Esophagus squamous epithelium (tissue), 5 donors: ENCODE measurements at regions not wholly inside any gene's neighbourhood (a gene's known extent, or its start where the extent isn't known, plus 50 kb on each side); places are given as distances from the start of the nearest gene placed in this dataset.

Experiments
- DNase-seq: peaks from one replicate; lab custom pipeline; 2025; lab: John Stamatoyannopoulos, UW
- H3K27ac ChIP-seq, 4 donors: fragments of 200-600 bp; sonication (generic); one replicate each; pipeline ENCODE4 v1.5.1; 2016 to 2019; ENCODE audit warnings: mild to moderate bottlenecking in 1 of 4
- H3K27me3 ChIP-seq, 4 donors: fragments of 200-600 bp; sonication (generic); 1 replicate in 3 of 4; 2 replicates in 1 of 4; pipeline versions ENCODE4 v1.5.1 to v1.6.0; 2017 to 2021; ENCODE audit warnings: antibody characterized with exemption in 1 of 4
- H3K36me3 ChIP-seq, 3 donors: fragments of 200-600 bp; sonication (generic); one replicate each; pipeline ENCODE4 v1.5.1; 2016 to 2019
- H3K4me1 ChIP-seq, 3 donors: fragments of 200-600 bp; sonication (generic); one replicate each; pipeline ENCODE4 v1.5.1; 2017 to 2019
- H3K4me3 ChIP-seq, 4 donors: fragments of 200-600 bp; sonication (generic); 1 replicate in 3 of 4; 2 replicates in 1 of 4; pipeline ENCODE4 v1.5.1; 2016 to 2019; ENCODE audit warnings: mild to moderate bottlenecking in 2 of 4, moderate library complexity in 1 of 4
- H3K9me3 ChIP-seq, 3 donors: fragments of 200-600 bp; sonication (generic); one replicate each; pipeline ENCODE4 v1.5.1; 2016 to 2019
- CTCF ChIP-seq, 6 experiments: fragments of 450-650 bp in 4 of 6; fragments of 200-600 bp in 2 of 6; sonication (generic) in 2 of 6; IDR thresholded peaks; one replicate each; pipeline ENCODE4 v1.5.1; 2016 to 2019; ENCODE audit warnings: antibody characterized with exemption in 6 of 6, mild to moderate bottlenecking in 4 of 6, moderate library complexity in 4 of 6
- POLR2A ChIP-seq, 4 donors: fragments of 450-650 bp; IDR thresholded peaks; one replicate each; pipeline ENCODE4 v1.6.1; 2017; ENCODE audit warnings: antibody characterized with exemption in 4 of 4, mild to moderate bottlenecking in 4 of 4, moderate library complexity in 3 of 4
- WGBS, 2 donors: methylation state at CpG; one replicate each; pipeline ENCODE4 v1.1.5; 2018; 5-methylcytosine and 5-hydroxymethylcytosine counted together
- intact Hi-C: fragments of 100-400 bp; cut with DNase I; formaldehyde crosslinking; loops from one replicate; pipeline ENCODE4 v1.15.0; 2022
- donor health status: DM: yes; HTN: yes; CAD: no.

DNA sequence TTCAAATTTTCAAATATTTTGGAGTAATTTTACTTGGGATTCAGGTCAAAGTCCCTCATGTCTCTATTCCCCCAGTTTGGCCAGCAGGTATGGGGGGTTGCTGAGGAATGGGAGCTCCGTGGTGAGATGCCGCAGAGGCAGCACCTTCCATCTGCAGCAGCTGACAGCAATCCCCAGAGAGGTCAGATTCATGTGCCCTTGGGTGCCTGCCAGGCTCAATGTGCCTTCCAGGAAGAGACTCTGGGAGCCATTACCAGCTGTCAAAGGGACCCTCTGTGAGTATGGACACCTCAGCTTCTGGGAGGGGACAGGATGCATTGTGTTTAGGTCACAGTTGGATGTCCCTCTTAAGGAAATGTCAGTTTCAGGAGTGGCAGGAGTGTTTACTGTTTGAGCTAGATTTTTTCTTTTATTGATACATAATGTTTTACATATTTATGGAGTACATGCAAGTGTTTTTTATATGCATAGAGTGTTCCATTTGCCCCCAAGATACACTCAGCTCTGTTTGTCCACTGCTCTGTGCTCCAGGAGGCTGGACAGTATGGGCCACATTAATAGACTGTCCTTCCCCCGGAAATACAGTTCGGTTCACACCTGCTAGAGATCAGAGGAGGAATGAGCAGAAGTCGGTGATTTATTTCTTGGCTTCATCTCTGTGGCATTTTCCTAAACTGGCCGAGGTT is 75.3 kb upstream of the GRB10 start:
- Histone ChIP-seq H3K4me1 (no peaks in the 10 kb centered on the region), H3K36me3 (no peaks in the 10 kb centered on the region), H3K4me3 (no peak overlapping the region), H3K27me3 (no peaks in the 10 kb centered on the region), H3K27ac (no peak overlapping the region), H3K9me3 (no peaks in the 10 kb centered on the region)
- intact Hi-C loops = no loop called here
- WGBS, 2 donors = 80 to 84% methylated on average over 5 to 6 of the region's 6 CpGs
- DNase-seq = no peak
- TF ChIP-seq CTCF (IDR thresholded peaks at IDR 0.05) (no peak), POLR2A (IDR thresholded peaks at IDR 0.05) (no peak)

GRCh38 chr7:50856806-50857205 is 74.1 kb upstream of the GRB10 start:
- Histone ChIP-seq H3K36me3 (no peaks in the 10 kb centered on the region), H3K4me3 (no peak overlapping the region), H3K27me3 (no peaks in the 10 kb centered on the region), H3K27ac (no peak overlapping the region), H3K4me1 (no peaks in the 10 kb centered on the region), H3K9me3 (no peaks in the 10 kb centered on the region)
- no peak for DNase-seq
- TF ChIP-seq CTCF (IDR thresholded peaks at IDR 0.05) (no peak), POLR2A (IDR thresholded peaks at IDR 0.05) (no peak)
- intact Hi-C loops = no loop called here
- 100% methylated on average over 1 of the region's 5 CpGs; no CpG with 5 or more reads in 1 of the 2 donors for WGBS, 2 donors

DNA sequence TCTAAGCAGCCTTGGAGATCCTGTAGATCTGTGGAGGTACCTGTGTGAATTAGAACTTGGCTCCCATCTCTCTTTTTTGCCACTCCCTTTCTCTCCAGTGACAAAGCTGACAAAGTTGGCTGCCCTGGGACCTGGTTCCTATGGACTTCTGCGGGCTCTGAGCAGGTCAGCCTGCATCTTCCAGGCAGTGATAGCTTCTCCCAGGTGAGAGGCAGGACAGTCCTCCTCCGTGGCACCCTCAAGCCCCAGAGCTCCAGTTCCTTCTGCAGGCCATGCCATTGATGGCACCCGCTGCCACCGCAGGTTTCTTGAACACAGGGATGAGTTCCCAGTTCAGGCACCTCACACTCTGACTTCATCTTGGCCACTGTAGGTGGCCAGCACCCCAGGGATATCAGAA is 73.5 kb upstream of the GRB10 start:
- H3K27me3 ChIP-seq = no peaks in the 10 kb centered on the region
- no peak overlapping the region for H3K27ac ChIP-seq
- no peaks in the 10 kb centered on the region for H3K9me3 ChIP-seq
- no peaks in the 10 kb centered on the region for H3K36me3 ChIP-seq
- no peaks in the 10 kb centered on the region for H3K4me1 ChIP-seq
- no peak overlapping the region for H3K4me3 ChIP-seq
- 67% methylated on average over 1 of the region's 4 CpGs; no CpG with 5 or more reads in 1 of the 2 donors for WGBS, 2 donors
- TF ChIP-seq CTCF (IDR thresholded peaks at IDR 0.05) = no peak
- TF ChIP-seq POLR2A (IDR thresholded peaks at IDR 0.05) = no peak
- no peak for DNase-seq
- intact Hi-C loops = no loop called here

- no peaks in the 10 kb centered on the region for H3K9me3 ChIP-seq
- no peak overlapping the region for H3K4me3 ChIP-seq
- H3K36me3 ChIP-seq = no peaks in the 10 kb centered on the region
- DNase-seq = no peak
- no peak overlapping the region for H3K27ac ChIP-seq
- no peaks in the 10 kb centered on the region for H3K4me1 ChIP-seq
- intact Hi-C loops = no loop called here
- WGBS, 2 donors = 83 to 100% methylated on average over 2 of the region's 5 CpGs
- H3K27me3 ChIP-seq = no peaks in the 10 kb centered on the region
- TF ChIP-seq CTCF (IDR thresholded peaks at IDR 0.05) = no peak
- TF ChIP-seq POLR2A (IDR thresholded peaks at IDR 0.05) = no peak
These were observed 72.8 kb upstream of the GRB10 start for GRCh38 chr7:50855526-50855925.

DNA sequence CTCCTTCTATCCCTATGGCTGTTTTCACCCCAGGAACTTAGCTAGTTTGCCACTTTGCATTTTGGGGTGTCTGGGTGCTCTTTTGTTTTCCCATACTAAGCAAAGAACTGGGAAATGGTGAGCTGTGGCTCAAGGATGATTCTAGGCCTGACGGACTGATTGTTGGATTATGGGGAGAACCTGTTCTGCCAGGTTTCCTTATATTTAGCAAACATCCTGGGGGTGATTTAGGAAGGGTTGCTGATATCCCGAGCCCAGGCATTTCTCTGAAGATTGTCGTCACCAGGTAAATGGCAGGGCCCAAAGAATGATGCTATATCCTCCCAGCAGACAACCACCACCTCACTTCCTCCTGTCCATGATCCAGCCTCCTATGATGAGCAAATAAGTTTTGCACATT is 72.1 kb upstream of the GRB10 start:
- Histone ChIP-seq H3K9me3 (no peaks in the 10 kb centered on the region), H3K36me3 (no peaks in the 10 kb centered on the region), H3K4me3 (no peak overlapping the region), H3K27me3 (no peaks in the 10 kb centered on the region), H3K27ac (no peak overlapping the region), H3K4me1 (no peaks in the 10 kb centered on the region)
- no peak for TF ChIP-seq CTCF (IDR thresholded peaks at IDR 0.05)
- TF ChIP-seq POLR2A (IDR thresholded peaks at IDR 0.05) = no peak
- intact Hi-C loops = no loop called here
- no peak for DNase-seq
- 47 to 64% methylated on average over 3 of the region's 3 CpGs for WGBS, 2 donors
